H1 (cell line): ENCODE measurements at regions not wholly inside any gene's neighbourhood (a gene's known extent, or its start where the extent isn't known, plus 50 kb on each side); places are given as distances from the start of the nearest gene placed in this dataset.

ENCODE experiments used
- CTCF ChIA-PET: fragments of 300-600 bp; sonication (Branson Sonifier 250); formaldehyde crosslinking; loops from one replicate; lab custom pipeline; 2021; ENCODE audit not compliant: partially characterized antibody; lab: Charles Lee
- POLR2A ChIA-PET: fragments of 300-600 bp; sonication (Branson Sonifier 250); formaldehyde crosslinking; loops from one replicate; lab custom pipeline; 2021; ENCODE audit warnings: inconsistent platforms; ENCODE audit not compliant: partially characterized antibody; lab: Charles Lee
- DNase-seq, 2 experiments: peaks; one replicate each; pipeline versions ENCODE4 v3.0.0 to v3.0.0-alpha.2; 2010 to 2022; ENCODE audit warnings: low spot score in 2 of 2, low read depth in 1 of 2, mixed read lengths in 1 of 2
- FAIRE-seq: peaks from 2 replicates; lab custom pipeline; 2011; peaks lifted over from hg19 to GRCh38; lab: Jason Lieb, UNC
- H2AFZ ChIP-seq: 2 replicates; pipeline ENCODE4 v1.8.1; 2012; ENCODE audit warnings: low read length, inconsistent platforms
- H2AK5ac ChIP-seq: 2 replicates; pipeline ENCODE4 v1.6.1; 2013; ENCODE audit warnings: low read depth, low read length
- H2BK120ac ChIP-seq: replicated peaks from 2 replicates; pipeline ENCODE3; 2013; ENCODE audit warnings: low read depth, low read length, inconsistent platforms
- H2BK12ac ChIP-seq: 2 replicates; pipeline ENCODE4 v1.6.1; 2013; ENCODE audit warnings: low read depth, low read length
- H2BK15ac ChIP-seq: 2 replicates; pipeline ENCODE4 v1.6.1; 2013; ENCODE audit warnings: low read length
- H2BK20ac ChIP-seq: 2 replicates; pipeline ENCODE4 v1.6.1; 2013; ENCODE audit warnings: low read length
- H2BK5ac ChIP-seq: 2 replicates; pipeline ENCODE4 v1.6.1; 2013; ENCODE audit warnings: low read depth, low read length
- H3K14ac ChIP-seq: 2 replicates; pipeline ENCODE4 v1.6.1; 2013; ENCODE audit warnings: inconsistent platforms; ENCODE audit not compliant: insufficient read length
- H3K18ac ChIP-seq: 2 replicates; pipeline ENCODE4 v1.6.1; 2013; ENCODE audit warnings: low read length; ENCODE audit errors: extremely low read depth
- H3K23ac ChIP-seq: 2 replicates; pipeline ENCODE4 v1.6.1; 2013; ENCODE audit warnings: inconsistent platforms; ENCODE audit not compliant: insufficient read length
- H3K23me2 ChIP-seq: 2 replicates; pipeline ENCODE4 v1.6.1; 2013; ENCODE audit warnings: low read depth, low read length
- H3K27ac ChIP-seq: 2 replicates; pipeline ENCODE4 v1.6.1; 2011; ENCODE audit warnings: low read depth, low read length, inconsistent platforms
- H3K27me3 ChIP-seq, 4 experiments: replicated peaks in 1 of 4; 1 replicate in 1 of 4; 2 replicates in 3 of 4; pipeline versions ENCODE4 v1.6.1 to v1.8.1; 2011 to 2013; ENCODE audit warnings: low read length in 3 of 4, mild to moderate bottlenecking in 3 of 4, inconsistent platforms in 2 of 4, mixed read lengths in 2 of 4, moderate library complexity in 1 of 4; ENCODE audit not compliant: control insufficient read depth in 3 of 4, insufficient read depth in 3 of 4; ENCODE audit errors: extremely low read depth in 1 of 4
- H3K36me3 ChIP-seq, 4 experiments: 2 replicates each; pipeline versions ENCODE4 v1.6.1 to v1.8.1; 2011 to 2013; ENCODE audit warnings: mild to moderate bottlenecking in 4 of 4, low read length in 3 of 4, moderate library complexity in 2 of 4, control low read depth in 1 of 4, inconsistent platforms in 1 of 4; ENCODE audit not compliant: insufficient read depth in 4 of 4, control insufficient read depth in 2 of 4
- H3K4ac ChIP-seq: replicated peaks from 2 replicates; pipeline ENCODE3; 2013; ENCODE audit warnings: low read length, low read depth, mixed read lengths, inconsistent platforms; ENCODE audit not compliant: insufficient read length
- H3K4me1 ChIP-seq, 4 experiments: replicated peaks in 1 of 4; 1 replicate in 1 of 4; 2 replicates in 3 of 4; pipeline versions ENCODE4 v1.6.1 to v1.8.1; 2011 to 2013; ENCODE audit warnings: low read length in 3 of 4, inconsistent platforms in 2 of 4, mixed read lengths in 1 of 4; ENCODE audit not compliant: insufficient read depth in 4 of 4, control insufficient read depth in 3 of 4
- H3K4me2 ChIP-seq, 2 experiments: 2 replicates each; pipeline versions ENCODE4 v1.6.1 to v1.8.1; 2011 to 2013; ENCODE audit warnings: low read depth in 2 of 2, low read length in 2 of 2, control low read depth in 1 of 2, inconsistent platforms in 1 of 2, mild to moderate bottlenecking in 1 of 2; ENCODE audit not compliant: insufficient read depth in 1 of 2
- H3K4me3 ChIP-seq, 4 experiments: fragments of 200-600, 300-600 bp in 1 of 4; sonication (generic), shearing (Covaris generic), sonication (Bioruptor Twin) in 1 of 4; 2 replicates each; pipeline versions ENCODE4 v1.5.1 to v1.8.1; 2011 to 2016; ENCODE audit warnings: low read length in 4 of 4, low read depth in 3 of 4, control low read depth in 2 of 4, inconsistent platforms in 2 of 4, mild to moderate bottlenecking in 2 of 4, mixed read lengths in 1 of 4, moderate library complexity in 1 of 4; ENCODE audit not compliant: insufficient read depth in 2 of 4; ENCODE audit errors: extremely low read depth in 1 of 4
- H3K56ac ChIP-seq: replicated peaks from 2 replicates; pipeline ENCODE3; 2013; ENCODE audit warnings: low read depth, mild to moderate bottlenecking, mixed read lengths, low read length, inconsistent platforms; ENCODE audit not compliant: insufficient read length
- H3K79me1 ChIP-seq: 2 replicates; pipeline ENCODE4 v1.6.1; 2013; ENCODE audit warnings: low read depth, low read length, control low read depth
- H3K79me2 ChIP-seq, 2 experiments: 2 replicates each; pipeline versions ENCODE4 v1.6.1 to v1.8.1; 2012 to 2013; ENCODE audit warnings: low read length in 2 of 2, mild to moderate bottlenecking in 2 of 2, inconsistent platforms in 1 of 2; ENCODE audit not compliant: insufficient read depth in 2 of 2, control insufficient read depth in 1 of 2
- H3K9ac ChIP-seq, 4 experiments: replicated peaks in 1 of 4; 1 replicate in 1 of 4; 2 replicates in 3 of 4; pipeline versions ENCODE4 v1.6.1 to v1.8.1; 2011 to 2013; ENCODE audit warnings: low read depth in 3 of 4, low read length in 3 of 4, control low read depth in 2 of 4, mild to moderate bottlenecking in 2 of 4, moderate library complexity in 2 of 4, inconsistent platforms in 1 of 4; ENCODE audit errors: extremely low read depth in 1 of 4
- H3K9me3 ChIP-seq, 2 experiments: 2 replicates each; pipeline versions ENCODE4 v1.6.1 to v1.8.1; 2012 to 2013; ENCODE audit warnings: mild to moderate bottlenecking in 2 of 2, moderate library complexity in 2 of 2, control low read depth in 1 of 2, inconsistent platforms in 1 of 2, low read depth in 1 of 2, low read length in 1 of 2, mixed read lengths in 1 of 2; ENCODE audit not compliant: insufficient read depth in 2 of 2
- H4K20me1 ChIP-seq, 2 experiments: replicated peaks in 1 of 2; 2 replicates each; pipeline versions ENCODE3 to v1.8.1; 2011 to 2013; ENCODE audit warnings: inconsistent platforms in 2 of 2, low read length in 2 of 2, mild to moderate bottlenecking in 1 of 2; ENCODE audit not compliant: insufficient read depth in 2 of 2, control insufficient read depth in 1 of 2
- H4K5ac ChIP-seq: 2 replicates; pipeline ENCODE4 v1.6.1; 2013; ENCODE audit warnings: low read length, low read depth, mixed read lengths, inconsistent platforms; ENCODE audit not compliant: insufficient read length
- H4K8ac ChIP-seq: 2 replicates; pipeline ENCODE4 v1.8.0; 2013; ENCODE audit warnings: mild to moderate bottlenecking, moderate library complexity, low read length, inconsistent platforms; ENCODE audit not compliant: insufficient read depth; ENCODE audit errors: extremely low read depth
- H4K91ac ChIP-seq: replicated peaks from 2 replicates; pipeline ENCODE3; 2013; ENCODE audit warnings: low read length, mixed read lengths, inconsistent platforms; ENCODE audit not compliant: insufficient read length
- ATF2 ChIP-seq: IDR thresholded peaks from 2 replicates; pipeline ENCODE4 v1.6.1; 2012; ENCODE audit warnings: low read length, inconsistent platforms
- BCL11A ChIP-seq, 2 experiments: IDR thresholded peaks; one replicate each; pipeline ENCODE4 v1.6.1; 2011; ENCODE audit warnings: low read depth in 2 of 2, low read length in 2 of 2, mild to moderate bottlenecking in 2 of 2
- CTCF ChIP-seq, 3 experiments: IDR thresholded peaks; 1 replicate in 2 of 3; 2 replicates in 1 of 3; pipeline versions ENCODE4 v1.5.1 to v1.6.1; 2011; ENCODE audit warnings: low read length in 3 of 3, mild to moderate bottlenecking in 3 of 3, inconsistent platforms in 2 of 3, low read depth in 1 of 3, moderate library complexity in 1 of 3; ENCODE audit not compliant: insufficient read depth in 1 of 3; ENCODE audit errors: control extremely low read depth in 1 of 3
- EZH2 ChIP-seq: fragments of 200-600 bp; sonication (generic); IDR thresholded peaks from 2 replicates; pipeline ENCODE4 v1.7.1; 2012; ENCODE audit warnings: low read depth, mild to moderate bottlenecking, moderate library complexity, low read length, inconsistent platforms; ENCODE audit not compliant: severe bottlenecking
- JUN ChIP-seq: IDR thresholded peaks from 2 replicates; pipeline ENCODE4 v1.6.1; 2011; ENCODE audit warnings: low read depth, mild to moderate bottlenecking, improper control_type of control experiment, low read length
- KDM1A ChIP-seq: fragments of 200-600, 300-600 bp; sonication (generic); IDR thresholded peaks from 2 replicates; pipeline ENCODE4 v1.7.1; 2016; ENCODE audit warnings: mild to moderate bottlenecking, low read length, borderline replicate concordance
- POLR2A ChIP-seq, 2 experiments: IDR thresholded peaks; 1 replicate in 1 of 2; 2 replicates in 1 of 2; pipeline ENCODE4 v1.6.1; 2011; ENCODE audit warnings: low read depth in 2 of 2, low read length in 2 of 2, mild to moderate bottlenecking in 2 of 2; ENCODE audit errors: control extremely low read depth in 1 of 2
- POU5F1 ChIP-seq: IDR thresholded peaks from 2 replicates; pipeline ENCODE4 v1.6.1; 2011; ENCODE audit warnings: low read depth, mild to moderate bottlenecking, low read length, moderate library complexity
- RBBP5 ChIP-seq: IDR thresholded peaks from 2 replicates; pipeline ENCODE4 v1.7.1; 2012; ENCODE audit warnings: low read depth, mild to moderate bottlenecking, inconsistent platforms, low read length, moderate library complexity, borderline replicate concordance
- SP1 ChIP-seq: IDR thresholded peaks from 2 replicates; pipeline ENCODE4 v1.6.1; 2011; ENCODE audit warnings: low read depth, low read length
- SP2 ChIP-seq: IDR thresholded peaks from 2 replicates; pipeline ENCODE4 v1.6.1; 2012; ENCODE audit warnings: mild to moderate bottlenecking, low read length, inconsistent platforms
- TBP ChIP-seq: IDR thresholded peaks from 2 replicates; pipeline ENCODE4 v1.6.1; 2011; ENCODE audit warnings: low read depth, low read length, improper control_type of control experiment
- WGBS, 2 experiments: shearing (Covaris generic) in 1 of 2; methylation state at CpG; one replicate each; pipeline versions ENCODE4 v1.1.6 to v1.1.7; 2013 to 2015; ENCODE audit warnings: low lambda C conversion rate in 2 of 2, mixed read lengths in 2 of 2, inconsistent platforms in 1 of 2, low coverage in 1 of 2, missing lambda C conversion rate in 1 of 2; ENCODE audit not compliant: insufficient replicate concordance in 2 of 2, insufficient coverage in 1 of 2, insufficient read length in 1 of 2; ENCODE audit errors: extremely low coverage in 1 of 2, missing lambda C conversion rate in 1 of 2; 5-methylcytosine and 5-hydroxymethylcytosine counted together

- Histone ChIP-seq H3K4me3 (no peak overlapping the region), H2BK20ac (no peak overlapping the region), H3K79me2 (no peaks in the 10 kb centered on the region), H3K4me1 (peaks cover 0 to 5% (median 0%) of the 10 kb centered on the region in 4 experiments; a peak in 2 of 7 replicates), H4K5ac (no peak overlapping the region), H2AK5ac (no peak overlapping the region), H3K4ac (no peak overlapping the region), H3K9me3 (no peaks in the 10 kb centered on the region), H2BK120ac (no peak overlapping the region), H3K23ac (no peak overlapping the region), H3K4me2 (no peak overlapping the region), H3K18ac (no peak overlapping the region), H3K27me3 (no peaks in the 10 kb centered on the region), H4K8ac (no peak overlapping the region), H3K27ac (no peak overlapping the region), H2BK12ac (no peak overlapping the region), H4K20me1 (no peaks in the 10 kb centered on the region), H4K91ac (no peak overlapping the region), H3K23me2 (no peaks in the 10 kb centered on the region; the same call in 1 of the 2 replicates), H3K36me3 (no peaks in the 10 kb centered on the region), H3K56ac (no peak overlapping the region), H3K14ac (no peak overlapping the region), H3K79me1 (no peaks in the 10 kb centered on the region), H2BK15ac (no peak overlapping the region), H3K9ac (no peak overlapping the region), H2BK5ac (no peak overlapping the region), H2AFZ (no peak overlapping the region)
- DNase-seq (no peak), FAIRE-seq (no peak)
- WGBS, 2 experiments: 92% methylated on average over 3 of the region's 3 CpGs; no CpG with 5 or more reads in 1 of the 2 experiments
- ChIA-PET CTCF (interaction anchor here (0.6 kb wide), 1 partner anchor 1410 kb away, joined by 3 read pairs; no protein-coding TSS in a partner anchor), POLR2A (no interaction called here)
- TF ChIP-seq TBP (no peak), EZH2 (no peak), ATF2 (no peak), CTCF (IDR thresholded peaks at IDR 0.05; ENCODE audit: control extremely low read depth in 1 of 3, insufficient read depth in 1 of 3, low read depth in 1 of 3, low read length in 3 of 3) (no peak), KDM1A (no peak), RBBP5 (no peak), SP2 (no peak), JUN (no peak), POU5F1 (no peak), POLR2A (IDR thresholded peaks at IDR 0.05; ENCODE audit: control extremely low read depth in 1 of 2, low read depth in 2 of 2, low read length in 2 of 2) (no peak), SP1 (no peak), BCL11A (IDR thresholded peaks at IDR 0.05; ENCODE audit: low read depth in 2 of 2, low read length in 2 of 2) (no peak)
Observed at GRCh38 chr3:161690299-161690620, 193.7 kb downstream of the OTOL1 start.
